A549 (cell line): ENCODE measurements at regions not wholly inside any gene's neighbourhood (a gene's known extent, or its start where the extent isn't known, plus 50 kb on each side); places are given as distances from the start of the nearest gene placed in this dataset.

Source experiments
- ATAC-seq, 2 experiments: fragments of 200-7000 bp in 1 of 2; fragments of >200 bp in 1 of 2; cut with Nextera tagmentation in 1 of 2; cut with Tn5 transposase in 1 of 2; 3 replicates each; pipeline versions ENCODE4 v1.8.0 to v1.9.1; 2018 to 2020; ENCODE audit warnings: mild to moderate bottlenecking in 1 of 2, moderate library complexity in 1 of 2
- CTCF ChIA-PET: fragments of 300-600 bp; sonication (Branson Sonifier 250); formaldehyde crosslinking; extraction: SDS; loops from one replicate; lab custom pipeline; 2021; ENCODE audit warnings: antibody characterized with exemption, inconsistent platforms; lab: Yijun Ruan, JAX
- POLR2A ChIA-PET: fragments of 350-600 bp; formaldehyde crosslinking; extraction: SDS; loops from one replicate; lab custom pipeline; 2021; ENCODE audit warnings: antibody characterized with exemption, inconsistent platforms; lab: Yijun Ruan, JAX
- DNase-seq, 2 experiments: peaks; one replicate each; pipeline versions ENCODE4 v3.0.0 to v3.0.0-alpha.2; 2011 to 2016; ENCODE audit warnings: low read depth in 1 of 2, low spot score in 1 of 2
- FAIRE-seq: peaks from 2 replicates; lab custom pipeline; 2011; peaks lifted over from hg19 to GRCh38; lab: Jason Lieb, UNC
- H3K27ac ChIP-seq, 2 experiments: fragments of >200 bp; sonication (Bioruptor Twin); formaldehyde crosslinking; 3 replicates each; pipeline ENCODE4 v1.5.1; 2016 to 2017
- H3K4me1 ChIP-seq: fragments of >200 bp; sonication (Bioruptor Twin); formaldehyde crosslinking; 3 replicates; pipeline ENCODE4 v1.6.1; 2016
- H3K4me2 ChIP-seq: fragments of >200 bp; sonication (Bioruptor Twin); formaldehyde crosslinking; 3 replicates; pipeline ENCODE4 v1.6.1; 2016
- H3K4me3 ChIP-seq: fragments of >200 bp; sonication (Bioruptor Twin); formaldehyde crosslinking; 3 replicates; pipeline ENCODE4 v1.5.1; 2016
- H3K9me3 ChIP-seq: fragments of >200 bp; sonication (Bioruptor Twin); formaldehyde crosslinking; 3 replicates; pipeline ENCODE4 v1.6.1; 2016
- BHLHE40 ChIP-seq: IDR thresholded peaks from 2 replicates; pipeline ENCODE4 v1.6.1; 2012; ENCODE audit warnings: low read depth, low read length, inconsistent platforms
- CBX8 ChIP-seq: fragments of 200-600 bp; sonication (generic); IDR thresholded peaks from 2 replicates; pipeline ENCODE4 v1.6.1; 2016
- CHD4 ChIP-seq: fragments of 200-600 bp; sonication (generic); IDR thresholded peaks from 2 replicates; pipeline ENCODE4 v1.6.1; 2016; ENCODE audit warnings: antibody characterized with exemption, mild to moderate bottlenecking, borderline replicate concordance
- EHF ChIP-seq: fragments of 250-450 bp; sonication (Bioruptor Pico); IDR thresholded peaks from 2 replicates; pipeline ENCODE4 v1.5.0; 2020; ENCODE audit warnings: mild to moderate bottlenecking
- EHMT2 ChIP-seq: fragments of 200-600 bp; sonication (generic); IDR thresholded peaks from 2 replicates; pipeline ENCODE4 v1.6.1; 2016; ENCODE audit warnings: antibody characterized with exemption, low read depth, mild to moderate bottlenecking, moderate library complexity
- EP300 ChIP-seq, 2 experiments: fragments of >200 bp; sonication (Bioruptor Twin); formaldehyde crosslinking; IDR thresholded peaks; 2 replicates in 1 of 2; 3 replicates in 1 of 2; pipeline ENCODE4 v1.6.1; 2016 to 2017
- FOSL2 ChIP-seq, 2 experiments: fragments of 450-650 bp in 1 of 2; fragments of >200 bp in 1 of 2; sonication (Bioruptor Twin) in 1 of 2; formaldehyde crosslinking; IDR thresholded peaks; 2 replicates each; pipeline versions ENCODE4 v1.5.0 to v1.6.1; 2016 to 2020; ENCODE audit warnings: mild to moderate bottlenecking in 1 of 2, moderate library complexity in 1 of 2
- FOXS1 ChIP-seq: fragments of 250-450 bp; sonication (Bioruptor Pico); IDR thresholded peaks from 2 replicates; pipeline ENCODE4 v1.5.0; 2020; ENCODE audit warnings: mild to moderate bottlenecking, moderate library complexity
- HEYL ChIP-seq: fragments of 250-450 bp; sonication (Bioruptor Pico); IDR thresholded peaks from 2 replicates; pipeline ENCODE4 v1.8.0; 2021; ENCODE audit warnings: mild to moderate bottlenecking, moderate library complexity
- JUNB ChIP-seq: fragments of >200 bp; sonication (Bioruptor Twin); formaldehyde crosslinking; IDR thresholded peaks from 2 replicates; pipeline ENCODE4 v1.6.1; 2016
- KDM5A ChIP-seq: fragments of 200-600 bp; sonication (generic); IDR thresholded peaks from 2 replicates; pipeline ENCODE4 v1.6.1; 2016; ENCODE audit warnings: antibody characterized with exemption, mild to moderate bottlenecking
- MAFK ChIP-seq: fragments of 450-650 bp; IDR thresholded peaks from 2 replicates; pipeline ENCODE4 v1.6.1; 2014; ENCODE audit not compliant: partially characterized antibody
- MYC ChIP-seq: IDR thresholded peaks from 2 replicates; pipeline ENCODE4 v1.6.1; 2012; ENCODE audit warnings: mild to moderate bottlenecking, inconsistent platforms, low read length, improper control_type of control experiment, borderline replicate concordance
- NFE2L2 ChIP-seq: fragments of 150-350 bp; conservative IDR thresholded peaks from 2 replicates; pipeline ENCODE4 v1.6.1; 2014; ENCODE audit warnings: low read length
- RARB ChIP-seq: fragments of 250-450 bp; sonication (Bioruptor Pico); IDR thresholded peaks from 2 replicates; pipeline ENCODE4 v1.8.0; 2021; ENCODE audit warnings: mild to moderate bottlenecking, moderate library complexity
- SMC3 ChIP-seq: fragments of >200 bp; sonication (Bioruptor Twin); formaldehyde crosslinking; IDR thresholded peaks from 3 replicates; pipeline ENCODE4 v1.6.1; 2018; ENCODE audit warnings: inconsistent platforms
- WGBS: methylation state at CpG from one replicate; pipeline ENCODE4 v1.1.6; 2017; ENCODE audit errors: missing lambda C conversion rate; 5-methylcytosine and 5-hydroxymethylcytosine counted together
- TF ChIP-seq, protein P1 (sequence below): fragments of 200-600 bp; sonication (generic); IDR thresholded peaks from 2 replicates; pipeline ENCODE4 v1.6.1; 2016; ENCODE audit warnings: antibody characterized with exemption, mild to moderate bottlenecking, moderate library complexity
- TF ChIP-seq, protein P2 (sequence below): fragments of 150-350 bp; IDR thresholded peaks from 2 replicates; pipeline ENCODE4 v1.6.1; 2014; ENCODE audit warnings: low read depth, mild to moderate bottlenecking, low read length
- TF ChIP-seq, protein P3 (sequence below): IDR thresholded peaks from 2 replicates; pipeline ENCODE4 v1.6.1; 2012

GRCh38 chr3:78021710-78022109, 981.8 kb downstream of the ROBO2 start:
- Histone ChIP-seq H3K4me3 (no peak overlapping the region), H3K27ac (no peak overlapping the region), H3K9me3 (no peaks in the 10 kb centered on the region), H3K4me1 (no peaks in the 10 kb centered on the region), H3K4me2 (no peak overlapping the region)
- DNase-seq (no peak), ATAC-seq (no peak), FAIRE-seq (no peak)
- CTCF ChIA-PET: no interaction called here
- TF ChIP-seq BHLHE40 (no peak), KDM5A (no peak), EHMT2 (no peak), JUNB (no peak), FOXS1 (CRISPR knock-in tag) (no peak), MYC (no peak), HEYL (no peak), SMC3 (no peak), MAFK (no peak), EHF (CRISPR knock-in tag) (no peak), EP300 (IDR thresholded peaks at IDR 0.05) (no peak), FOSL2 (IDR thresholded peaks at IDR 0.05) (no peak), FOSL2 (CRISPR knock-in tag; IDR thresholded peaks at IDR 0.05) (no peak), CHD4 (no peak)
- TF ChIP-seq, protein P1, sequence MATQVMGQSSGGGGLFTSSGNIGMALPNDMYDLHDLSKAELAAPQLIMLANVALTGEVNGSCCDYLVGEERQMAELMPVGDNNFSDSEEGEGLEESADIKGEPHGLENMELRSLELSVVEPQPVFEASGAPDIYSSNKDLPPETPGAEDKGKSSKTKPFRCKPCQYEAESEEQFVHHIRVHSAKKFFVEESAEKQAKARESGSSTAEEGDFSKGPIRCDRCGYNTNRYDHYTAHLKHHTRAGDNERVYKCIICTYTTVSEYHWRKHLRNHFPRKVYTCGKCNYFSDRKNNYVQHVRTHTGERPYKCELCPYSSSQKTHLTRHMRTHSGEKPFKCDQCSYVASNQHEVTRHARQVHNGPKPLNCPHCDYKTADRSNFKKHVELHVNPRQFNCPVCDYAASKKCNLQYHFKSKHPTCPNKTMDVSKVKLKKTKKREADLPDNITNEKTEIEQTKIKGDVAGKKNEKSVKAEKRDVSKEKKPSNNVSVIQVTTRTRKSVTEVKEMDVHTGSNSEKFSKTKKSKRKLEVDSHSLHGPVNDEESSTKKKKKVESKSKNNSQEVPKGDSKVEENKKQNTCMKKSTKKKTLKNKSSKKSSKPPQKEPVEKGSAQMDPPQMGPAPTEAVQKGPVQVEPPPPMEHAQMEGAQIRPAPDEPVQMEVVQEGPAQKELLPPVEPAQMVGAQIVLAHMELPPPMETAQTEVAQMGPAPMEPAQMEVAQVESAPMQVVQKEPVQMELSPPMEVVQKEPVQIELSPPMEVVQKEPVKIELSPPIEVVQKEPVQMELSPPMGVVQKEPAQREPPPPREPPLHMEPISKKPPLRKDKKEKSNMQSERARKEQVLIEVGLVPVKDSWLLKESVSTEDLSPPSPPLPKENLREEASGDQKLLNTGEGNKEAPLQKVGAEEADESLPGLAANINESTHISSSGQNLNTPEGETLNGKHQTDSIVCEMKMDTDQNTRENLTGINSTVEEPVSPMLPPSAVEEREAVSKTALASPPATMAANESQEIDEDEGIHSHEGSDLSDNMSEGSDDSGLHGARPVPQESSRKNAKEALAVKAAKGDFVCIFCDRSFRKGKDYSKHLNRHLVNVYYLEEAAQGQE: no peak
- TF ChIP-seq, protein P2, sequence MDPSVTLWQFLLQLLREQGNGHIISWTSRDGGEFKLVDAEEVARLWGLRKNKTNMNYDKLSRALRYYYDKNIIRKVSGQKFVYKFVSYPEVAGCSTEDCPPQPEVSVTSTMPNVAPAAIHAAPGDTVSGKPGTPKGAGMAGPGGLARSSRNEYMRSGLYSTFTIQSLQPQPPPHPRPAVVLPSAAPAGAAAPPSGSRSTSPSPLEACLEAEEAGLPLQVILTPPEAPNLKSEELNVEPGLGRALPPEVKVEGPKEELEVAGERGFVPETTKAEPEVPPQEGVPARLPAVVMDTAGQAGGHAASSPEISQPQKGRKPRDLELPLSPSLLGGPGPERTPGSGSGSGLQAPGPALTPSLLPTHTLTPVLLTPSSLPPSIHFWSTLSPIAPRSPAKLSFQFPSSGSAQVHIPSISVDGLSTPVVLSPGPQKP: no peak
- TF ChIP-seq, protein P3, sequence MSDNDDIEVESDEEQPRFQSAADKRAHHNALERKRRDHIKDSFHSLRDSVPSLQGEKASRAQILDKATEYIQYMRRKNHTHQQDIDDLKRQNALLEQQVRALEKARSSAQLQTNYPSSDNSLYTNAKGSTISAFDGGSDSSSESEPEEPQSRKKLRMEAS: no peak
- POLR2A ChIA-PET: no interaction called here
- 5% methylated on average over 3 of the region's 3 CpGs for WGBS

DNA sequence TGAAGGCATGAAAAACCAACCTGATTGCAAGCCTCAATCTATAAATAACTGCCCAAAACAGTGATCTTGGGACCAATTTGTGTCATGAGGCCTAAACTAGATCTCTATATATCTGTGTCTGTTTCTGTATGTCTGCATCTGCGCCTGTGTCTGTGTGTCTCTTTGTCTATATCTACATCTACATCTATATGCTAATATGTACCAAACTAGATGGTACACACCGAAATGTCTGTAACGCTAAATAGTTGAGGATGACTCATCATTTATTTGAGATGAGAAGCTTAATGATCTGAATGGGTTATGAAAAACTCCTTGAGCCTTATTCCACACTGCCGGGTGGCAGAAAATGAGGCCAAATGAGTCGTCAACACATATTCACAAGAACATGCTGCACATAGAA, 982.3 kb downstream of the ROBO2 start:
- 25% methylated on average over 5 of the region's 5 CpGs for WGBS
- H3K27ac ChIP-seq: no peak overlapping the region
- CTCF ChIA-PET: no interaction called here
- H3K4me1 ChIP-seq: no peaks in the 10 kb centered on the region
- FAIRE-seq: no peak
- no peak for DNase-seq
- ATAC-seq: no peak
- TF ChIP-seq FOSL2 (IDR thresholded peaks at IDR 0.05) (no peak), FOSL2 (CRISPR knock-in tag; IDR thresholded peaks at IDR 0.05) (peak; percentile 41; the same call in 1 of the 2 replicates), EHMT2 (no peak), MAFK (peak; percentile 82), NFE2L2 (peak; percentile 93)
- TF ChIP-seq, all 56 proteins: peak for 3
- Histone ChIP-seq H3K9me3 (no peaks in the 10 kb centered on the region), H3K4me2 (no peak overlapping the region), H3K4me3 (no peak overlapping the region)
- POLR2A ChIA-PET: no interaction called here

DNA sequence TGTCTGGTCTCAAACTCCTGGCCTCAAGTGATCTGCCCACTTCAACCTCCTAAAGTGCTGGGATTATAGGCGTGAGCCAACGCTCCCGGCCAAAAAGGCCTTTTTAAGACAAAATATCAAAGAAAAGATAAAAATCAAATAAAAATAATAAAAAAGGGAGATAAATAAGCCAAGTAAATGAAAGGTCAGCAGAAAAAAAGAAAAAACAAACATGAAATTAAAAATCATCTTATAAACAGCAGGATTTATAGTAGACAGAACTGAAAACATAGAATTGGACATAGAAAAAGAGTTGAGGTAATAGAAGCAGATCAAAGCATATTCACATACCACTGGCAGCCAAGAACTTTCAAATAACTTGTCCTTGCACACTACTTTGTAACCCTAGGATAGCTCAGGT, 983.4 kb downstream of the ROBO2 start:
- ATAC-seq: no peak
- no peak for FAIRE-seq
- H3K4me2 ChIP-seq: no peak overlapping the region
- POLR2A ChIA-PET: no interaction called here
- no peaks in the 10 kb centered on the region for H3K4me1 ChIP-seq
- TF ChIP-seq CBX8: no peak
- no peak for TF ChIP-seq RARB (CRISPR knock-in tag)
- peak; percentile 65 for TF ChIP-seq MAFK
- TF ChIP-seq, all 56 proteins: peak for 1
- DNase-seq: no peak
- CTCF ChIA-PET: no interaction called here
- Histone ChIP-seq H3K27ac (no peak overlapping the region), H3K9me3 (no peaks in the 10 kb centered on the region), H3K4me3 (no peak overlapping the region)
- WGBS: 60% methylated on average over 3 of the region's 3 CpGs
